Stimulated activated CD8-positive, alpha-beta memory T cell treated with anti-CD3 and anti-CD28 coated beads, Interleukin-4, amount 100 ng/mL, for 48 hours (primary cell): ENCODE measurements at regions not wholly inside any gene's neighbourhood (a gene's known extent, or its start where the extent isn't known, plus 50 kb on each side); places are given as distances from the start of the nearest gene placed in this dataset.
"Not testable (repeated sequence)": the region's sequence is repeated elsewhere in the genome, so short reads cannot be mapped to it uniquely, and the experiment has no call there.

Source experiments
- DNase-seq: peaks from one replicate; pipeline ENCODE4 v3.0.0-alpha.2; 2020

DNA sequence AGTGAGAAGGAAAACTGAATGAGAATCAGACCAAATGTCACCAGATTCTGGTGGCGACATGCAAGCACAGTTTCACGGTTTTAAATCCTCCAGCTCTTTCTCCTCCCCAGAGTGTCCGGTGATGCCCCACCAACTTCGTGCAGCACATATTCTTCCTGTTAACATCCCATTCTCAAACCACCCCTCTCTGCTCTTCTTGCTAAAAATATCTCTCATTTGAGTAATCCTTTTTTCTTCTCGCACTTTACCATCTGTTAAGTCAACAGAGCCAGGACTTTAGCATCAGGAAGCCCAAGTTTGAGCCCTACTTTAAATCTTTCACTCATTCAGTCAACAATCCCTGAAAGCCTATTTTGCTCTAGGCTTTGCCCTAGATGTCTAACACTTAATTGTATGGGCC is 68.2 kb upstream of the VGLL4 start:
- no peak for DNase-seq

DNA sequence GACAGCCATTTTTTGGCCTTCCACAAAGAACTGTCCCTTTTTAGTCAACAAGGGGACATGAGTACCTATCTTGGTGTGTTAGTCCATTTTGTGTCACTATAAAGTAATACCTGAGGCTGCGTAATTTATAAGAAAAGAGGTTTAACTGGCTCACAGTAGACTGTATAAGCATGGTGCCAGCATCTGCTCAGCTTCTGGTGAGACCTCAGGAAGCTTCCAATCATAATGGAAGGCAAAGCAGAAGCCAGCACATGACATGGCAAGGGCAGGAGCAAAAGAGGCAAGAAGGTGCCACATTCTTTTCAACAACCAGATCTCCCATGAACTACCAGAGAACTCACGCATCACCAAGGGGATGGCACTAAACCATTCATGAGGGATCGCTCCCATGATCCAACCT is 66.1 kb upstream of the VGLL4 start:
- DNase-seq: no peak

DNA sequence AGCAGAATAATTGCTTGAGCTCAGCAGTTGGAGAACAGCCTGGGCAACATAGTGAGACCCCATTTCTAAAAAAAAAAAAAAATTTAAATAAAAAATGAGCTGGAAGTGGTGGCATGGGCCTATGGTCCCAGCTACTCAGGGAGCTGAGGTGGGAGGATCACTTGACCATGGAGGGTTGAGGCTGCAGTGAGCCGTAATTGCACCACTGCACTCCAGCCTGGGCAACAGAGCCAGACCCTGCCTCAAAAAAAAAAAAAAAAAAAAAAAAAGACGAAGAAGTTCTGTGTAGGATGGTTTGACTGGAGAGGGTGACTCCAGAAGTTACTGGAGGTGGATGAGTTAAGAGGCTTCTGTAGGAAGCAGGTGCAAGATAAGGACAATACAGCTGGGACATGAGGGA is 63.4 kb upstream of the VGLL4 start:
- DNase-seq: not testable (repeated sequence)

DNA sequence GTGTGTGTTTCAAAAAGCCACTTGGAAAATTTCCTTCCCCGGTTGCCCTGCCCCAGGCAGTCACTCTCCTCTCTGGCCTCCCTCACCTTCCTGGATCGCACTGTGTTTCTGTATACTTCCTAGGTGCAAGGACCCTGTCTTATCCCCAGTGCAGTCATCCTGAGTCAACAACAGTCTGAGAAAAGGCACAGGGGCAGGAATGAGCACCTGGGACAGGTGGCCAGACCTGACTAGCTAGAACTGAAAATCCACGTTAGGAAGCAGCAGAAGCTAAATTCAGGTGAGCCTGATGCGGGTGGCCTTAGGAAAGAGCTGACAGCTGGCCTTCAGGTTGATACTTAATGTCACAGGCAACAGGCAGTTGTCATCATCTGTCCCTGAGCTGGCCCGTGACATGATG is 62.9 kb upstream of the VGLL4 start:
- no peak for DNase-seq

DNA sequence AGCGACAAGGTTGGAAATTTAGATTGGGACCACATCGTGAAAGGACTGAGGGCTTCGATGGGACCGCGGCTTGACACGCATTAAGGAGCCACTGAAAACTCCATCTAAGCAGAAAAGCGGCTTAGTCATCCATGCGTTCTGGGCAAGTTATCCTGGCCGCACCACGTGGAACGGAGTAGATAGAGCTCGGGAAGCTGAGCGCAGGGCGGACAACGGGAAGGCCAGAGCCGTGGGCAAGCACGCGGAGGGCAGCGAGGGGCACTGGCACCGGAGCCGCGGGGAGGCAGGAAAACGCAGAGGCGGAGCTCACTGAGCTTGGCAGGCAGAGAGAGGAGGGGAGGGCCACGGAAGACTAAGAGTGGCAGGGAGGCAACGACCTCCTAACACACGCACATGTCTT is 61.3 kb upstream of the VGLL4 start:
- DNase-seq: no peak

DNA sequence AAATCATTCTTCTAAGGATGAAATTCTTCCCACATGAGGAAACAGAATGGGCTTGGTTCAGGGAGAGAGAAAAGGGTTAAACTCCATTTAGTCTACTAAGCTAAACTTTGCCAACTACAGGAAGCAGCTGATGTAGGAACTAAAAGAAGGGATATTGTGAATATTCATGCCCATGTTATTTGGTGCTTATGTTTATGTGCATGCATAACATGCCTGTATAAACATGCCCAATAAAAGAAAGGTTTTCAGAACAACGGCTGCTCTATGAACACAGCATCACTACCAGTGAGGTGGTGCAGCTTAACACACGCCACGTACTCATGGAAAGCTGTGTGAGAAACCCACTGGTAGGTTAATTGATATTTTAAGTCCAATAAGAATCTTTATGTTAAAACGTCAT is 59.4 kb upstream of the VGLL4 start:
- DNase-seq: no peak

DNA sequence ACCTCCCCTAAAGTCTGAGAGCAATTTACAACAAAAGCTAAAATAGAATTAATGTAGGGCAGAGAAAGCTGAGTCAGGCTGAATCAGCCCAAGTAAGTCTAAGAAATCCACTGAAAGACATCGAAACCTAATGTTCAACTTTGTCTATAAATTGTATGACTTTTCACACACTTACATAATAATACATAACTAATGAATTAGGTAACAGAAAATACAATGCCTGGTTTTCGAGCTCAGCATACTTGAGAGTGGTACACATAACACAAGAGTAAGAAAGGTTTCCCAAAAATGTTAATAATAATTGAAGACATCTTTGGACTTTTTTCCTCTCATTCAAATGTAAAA is 55.3 kb upstream of the VGLL4 start:
- no peak for DNase-seq

DNA sequence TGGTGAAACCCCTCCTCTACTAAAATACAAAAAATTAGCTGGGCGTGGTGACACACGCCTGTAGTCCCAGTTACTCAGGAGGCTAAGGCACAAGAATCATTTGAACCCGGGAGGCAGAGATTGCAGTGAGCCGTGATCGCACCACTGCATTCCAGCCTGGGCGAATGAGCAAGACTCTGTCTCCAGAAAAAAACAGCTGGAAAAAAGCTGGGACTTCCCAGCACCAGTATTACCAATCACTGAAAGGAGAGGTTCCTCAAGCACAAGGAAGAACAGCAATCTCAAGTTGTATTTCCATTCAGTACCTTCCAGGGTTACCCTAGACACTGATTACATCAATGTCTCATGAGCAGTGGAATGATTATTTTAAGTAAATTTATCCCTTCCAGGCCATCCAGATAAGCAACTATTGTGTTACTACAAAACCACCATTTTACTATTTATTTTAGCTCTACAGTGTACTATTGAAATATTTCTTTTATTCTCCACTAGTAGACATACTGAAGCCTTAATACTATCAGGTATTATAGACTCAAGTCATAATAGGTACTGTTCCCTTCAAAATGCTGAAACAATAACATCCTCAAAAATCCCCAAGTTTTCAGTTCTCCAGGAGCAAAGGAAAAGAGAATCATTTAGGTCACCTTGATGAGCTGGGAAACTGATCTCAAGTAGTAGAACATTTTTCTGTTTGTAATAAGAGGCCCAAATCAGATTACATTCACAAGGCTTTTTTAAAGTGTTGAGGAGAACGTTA is 54.8 kb upstream of the VGLL4 start:
- no peak for DNase-seq

DNA sequence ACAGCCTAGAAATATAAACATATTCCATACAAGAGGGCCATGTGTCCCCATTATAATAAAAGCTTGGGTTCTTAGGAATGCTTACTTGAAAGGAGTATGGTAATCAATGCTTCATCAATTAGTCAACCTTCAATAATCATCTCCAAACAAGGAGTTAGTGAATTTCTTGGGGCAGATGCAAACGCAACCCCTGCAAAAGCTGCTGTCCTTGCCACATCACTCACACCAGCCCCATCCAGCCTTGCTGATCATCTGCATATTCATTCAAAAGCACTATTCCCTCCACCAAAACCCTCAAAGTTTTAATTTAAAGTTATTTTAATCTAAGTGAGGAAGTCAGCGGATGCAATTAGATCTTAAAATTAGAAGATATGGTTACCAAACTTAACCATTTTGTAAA is 54.0 kb upstream of the VGLL4 start:
- DNase-seq: no peak

DNA sequence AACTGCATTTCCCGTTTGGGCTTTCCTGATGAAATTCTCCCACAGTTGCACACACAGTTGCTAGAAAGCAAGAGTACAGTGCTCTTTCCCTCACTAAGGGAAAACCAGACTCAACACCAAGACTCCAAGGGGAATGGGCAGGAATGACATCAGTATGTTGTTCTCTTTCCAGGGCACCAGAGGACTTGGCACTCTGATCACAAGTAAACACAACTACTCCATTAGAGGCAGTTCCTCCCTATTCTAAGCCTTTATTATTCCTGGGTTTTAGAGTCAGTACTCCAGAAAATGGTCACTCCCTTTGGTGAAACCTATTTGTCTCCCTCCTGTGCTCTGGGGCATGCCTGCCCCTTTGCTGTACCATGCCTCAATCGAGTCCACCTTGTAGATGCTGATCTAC is 52.3 kb upstream of the VGLL4 start:
- no peak for DNase-seq
